ENCODE measurements at regions not wholly inside any gene's neighbourhood (a gene's known extent, or its start where the extent isn't known, plus 50 kb on each side); places are given as distances from the start of the nearest gene placed in this dataset.

- no peak for DNase-seq
These were observed 548.9 kb upstream of the CDH2 start for GRCh38 chr18:28725876-28726275.

- DNase-seq: no peak
These were observed 546.6 kb upstream of the CDH2 start for GRCh38 chr18:28723506-28723905.

GRCh38 chr18:28718696-28719095 is 541.8 kb upstream of the CDH2 start:
- DNase-seq: no peak

GRCh38 chr18:28716338-28716737 is 539.4 kb upstream of the CDH2 start:
- DNase-seq: no peak

- no peak for DNase-seq
These were observed 538.3 kb upstream of the CDH2 start for GRCh38 chr18:28715206-28715605.

GRCh38 chr18:28714498-28714897 is 537.6 kb upstream of the CDH2 start:
- no peak for DNase-seq

DNA sequence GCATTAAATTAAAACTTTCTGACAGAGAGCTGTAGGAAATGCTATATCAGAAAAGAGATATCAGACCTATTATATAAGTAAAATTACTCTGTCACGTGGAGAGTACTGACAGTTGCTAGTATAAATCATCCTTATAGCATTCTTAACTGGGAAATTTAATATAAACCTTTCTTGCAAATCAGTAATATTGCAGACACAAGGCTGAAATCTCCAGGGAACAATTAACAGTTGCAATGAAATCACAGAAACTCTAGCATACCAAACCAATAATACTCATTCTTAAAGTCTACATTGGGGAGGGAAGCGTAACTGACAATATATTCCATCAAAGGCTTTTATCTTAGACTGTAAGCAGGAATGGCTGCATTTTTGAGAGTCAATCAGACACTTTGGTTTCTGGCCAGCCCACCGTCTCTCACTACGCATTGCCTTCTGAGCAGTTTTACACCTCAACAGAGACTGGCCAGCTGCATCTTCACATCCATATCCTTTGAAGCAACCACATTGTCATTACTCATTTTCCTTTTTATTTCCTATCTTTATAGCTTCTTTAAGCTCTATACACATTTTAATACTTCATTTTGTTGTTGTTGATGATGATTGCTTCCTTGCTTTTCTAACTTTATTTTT is 536.0 kb upstream of the CDH2 start:
- DNase-seq: no peak

DNA sequence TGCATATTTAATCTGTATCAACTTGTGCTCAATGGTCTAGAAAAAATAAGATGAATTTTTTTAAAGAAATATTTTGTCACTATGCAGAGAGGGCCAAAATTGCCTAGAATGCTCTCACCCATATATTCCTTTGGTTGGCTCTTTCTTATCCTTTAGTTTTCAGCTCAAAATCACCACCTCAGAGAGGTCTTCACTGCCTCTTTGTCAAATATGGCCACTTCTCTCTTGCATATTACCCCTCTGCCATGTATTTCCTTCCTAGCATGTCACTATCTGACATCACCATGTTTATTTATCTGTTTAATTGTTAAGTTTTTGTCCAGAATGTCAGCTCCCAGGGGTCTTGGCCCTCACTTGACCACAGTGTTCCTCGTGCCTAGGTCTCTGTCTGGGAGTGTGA is 535.2 kb upstream of the CDH2 start:
- no peak for DNase-seq

DNA sequence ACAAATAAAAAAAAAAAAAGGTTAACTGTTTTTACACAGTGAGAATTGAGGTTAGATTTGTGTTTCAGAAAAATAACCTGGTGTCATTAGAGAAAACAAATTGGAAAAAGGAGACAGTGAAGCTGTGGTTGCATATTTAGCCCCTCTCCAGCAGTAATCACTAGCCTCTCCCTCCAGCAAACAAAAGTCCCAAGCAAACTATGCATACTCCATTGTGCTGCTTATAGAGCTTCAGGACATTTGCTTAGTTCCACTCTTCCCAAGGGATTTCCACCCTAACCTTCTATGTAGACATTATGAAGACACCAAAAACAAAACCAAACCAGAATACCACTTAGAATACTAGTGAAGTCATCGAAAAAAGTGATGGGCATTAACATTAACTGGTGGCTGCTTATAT is 534.2 kb upstream of the CDH2 start:
- no peak for DNase-seq

DNA sequence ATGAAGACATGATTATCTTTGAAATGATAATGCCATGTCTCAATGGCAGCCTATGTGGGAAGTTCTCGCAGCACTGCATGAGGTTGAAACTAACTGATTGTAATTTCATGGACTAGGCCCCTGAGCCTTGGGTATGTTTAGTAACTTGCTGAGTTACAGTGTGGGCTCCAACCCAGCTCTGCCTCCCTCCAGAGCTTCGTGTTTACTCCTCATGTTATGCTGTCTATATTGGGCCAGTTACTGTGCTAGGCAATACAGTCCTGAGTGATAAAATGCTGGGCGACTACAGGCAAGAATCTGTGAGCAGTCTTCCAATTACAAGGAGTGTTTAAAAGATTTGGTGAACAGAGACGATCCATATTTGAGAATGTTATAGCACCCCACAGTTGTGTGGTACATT is 530.1 kb upstream of the CDH2 start:
- no peak for DNase-seq

- DNase-seq: no peak
These were observed 529.5 kb upstream of the CDH2 start for GRCh38 chr18:28706397-28706796.

GRCh38 chr18:28705482-28705881 is 528.6 kb upstream of the CDH2 start:
- DNase-seq: no peak

DNA sequence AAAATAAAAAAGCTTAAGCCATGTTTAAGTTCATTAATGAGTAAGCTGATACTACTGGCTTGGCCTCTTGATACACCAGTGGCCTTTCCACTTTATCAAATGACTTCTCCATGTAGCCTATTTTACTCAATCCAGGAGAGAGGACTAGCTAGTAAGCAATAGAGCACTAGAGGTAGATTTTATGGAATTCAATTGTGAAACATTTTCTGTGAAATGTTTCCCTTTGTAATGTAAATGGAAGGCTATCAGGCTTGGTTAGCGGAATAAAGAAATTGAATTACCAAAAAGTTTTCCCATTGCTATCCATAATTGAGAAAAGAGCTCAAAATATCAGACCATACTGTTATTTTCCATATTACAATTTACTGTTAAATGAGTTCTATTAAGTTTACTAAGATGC is 515.4 kb upstream of the CDH2 start:
- DNase-seq: no peak

DNA sequence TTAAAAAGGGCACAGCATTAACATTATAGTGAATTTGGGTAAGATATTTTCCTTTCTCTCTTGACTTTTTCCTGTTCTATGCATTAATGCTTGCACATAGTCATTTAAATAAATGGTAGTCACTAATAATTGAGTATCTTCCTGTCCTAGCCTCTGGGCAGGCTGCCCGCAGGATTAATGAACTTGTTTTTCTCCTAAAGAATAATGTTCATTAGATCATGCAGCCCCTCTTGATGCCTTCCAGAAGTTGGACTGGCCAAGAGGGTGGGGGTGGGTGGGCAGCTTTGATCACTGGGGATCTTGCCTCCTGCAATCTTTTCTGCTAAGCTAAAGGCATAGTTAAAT is 514.5 kb upstream of the CDH2 start:
- no peak for DNase-seq

- no peak for DNase-seq
These were observed 514.0 kb upstream of the CDH2 start for GRCh38 chr18:28690836-28691495.

GRCh38 chr18:28690100-28690499 is 513.2 kb upstream of the CDH2 start:
- no peak for DNase-seq

- DNase-seq: no peak
These were observed 512.7 kb upstream of the CDH2 start for GRCh38 chr18:28689588-28689987.

DNA sequence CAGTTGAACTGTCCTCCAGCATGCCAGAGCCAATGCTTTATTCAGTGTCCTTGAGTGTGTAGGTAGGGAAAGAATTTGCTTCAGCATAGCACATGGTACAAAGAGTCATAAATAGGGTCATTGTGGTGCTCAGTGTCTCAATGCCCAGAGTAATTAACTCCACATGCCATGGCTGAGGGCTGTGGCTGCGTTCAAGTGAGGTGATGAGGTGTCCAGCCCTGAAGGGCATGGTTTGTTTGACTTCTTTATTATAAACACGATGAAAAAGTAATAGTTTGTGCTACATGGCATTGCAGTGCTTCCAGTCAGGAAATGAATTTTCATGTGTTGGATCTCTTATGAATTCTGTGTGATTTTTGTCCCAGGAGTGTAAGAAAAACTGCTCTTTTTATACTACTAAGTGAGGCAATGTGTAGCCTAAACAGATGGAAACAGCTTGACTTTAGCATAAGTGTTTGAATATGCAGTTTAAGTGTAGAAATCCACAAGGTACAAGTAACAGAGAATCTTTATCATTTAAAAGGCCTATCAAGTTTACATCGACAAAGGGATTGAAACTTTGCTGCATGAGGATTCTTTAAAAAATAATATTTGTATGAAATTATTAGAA is 507.9 kb upstream of the CDH2 start:
- no peak for DNase-seq

DNA sequence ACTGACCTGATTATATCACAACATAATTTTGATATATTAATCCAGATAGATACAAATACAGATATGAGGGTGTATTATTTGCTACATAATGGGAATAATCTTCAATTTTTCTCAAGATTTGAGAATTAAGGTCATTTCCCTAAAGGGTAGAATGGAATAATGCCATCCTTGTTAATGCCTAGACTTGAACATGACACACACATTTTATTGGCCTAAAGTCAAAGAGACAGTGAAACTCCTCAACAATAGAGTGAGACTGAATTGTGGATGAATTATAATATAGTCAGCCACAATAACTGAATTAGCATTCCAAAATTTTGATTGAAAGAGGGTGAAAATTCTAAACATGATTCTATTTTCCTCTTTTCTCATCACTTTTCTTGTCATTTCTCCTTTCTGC is 506.0 kb upstream of the CDH2 start:
- no peak for DNase-seq

GRCh38 chr18:28669165-28669564 is 492.2 kb upstream of the CDH2 start:
- no peak for DNase-seq

GRCh38 chr18:28666216-28666615 is 489.3 kb upstream of the CDH2 start:
- DNase-seq: no peak

DNA sequence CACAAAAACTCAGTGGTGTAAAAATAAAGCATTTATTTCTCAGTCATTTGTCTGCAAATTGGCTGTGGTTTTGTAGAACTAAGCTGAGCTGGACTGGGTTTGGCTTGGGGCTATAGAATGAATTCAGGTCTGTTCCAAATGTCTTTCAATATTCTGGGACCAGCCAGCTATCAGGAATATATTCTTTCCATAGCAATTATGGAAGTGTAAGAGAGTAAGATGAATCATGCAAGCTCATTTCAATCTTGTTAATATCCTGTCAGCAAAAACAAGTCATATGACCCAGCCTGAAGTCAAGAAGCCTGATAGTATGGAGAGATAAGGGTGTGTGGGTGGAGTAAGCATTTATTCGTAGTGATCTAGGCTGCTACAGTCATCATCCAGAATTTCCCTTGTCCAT is 481.0 kb upstream of the CDH2 start:
- no peak for DNase-seq

DNA sequence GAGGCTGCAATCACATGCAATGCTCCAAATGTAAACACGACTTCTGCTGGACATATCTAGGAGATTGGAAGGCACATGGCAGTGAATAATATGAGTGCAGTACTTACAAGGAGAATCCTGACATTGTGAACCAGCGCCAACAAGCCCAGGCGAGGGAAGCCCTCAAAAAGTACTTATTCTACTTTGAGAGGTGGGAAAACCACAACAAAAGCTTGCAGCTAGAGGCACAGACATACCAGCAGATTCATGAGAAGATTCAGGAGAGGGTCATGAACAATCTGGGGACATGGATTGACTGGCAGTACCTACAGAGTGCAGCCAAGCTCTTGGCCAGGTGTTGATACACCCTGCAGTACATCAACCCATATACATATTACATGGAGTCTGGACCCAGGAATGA is 475.7 kb upstream of the CDH2 start:
- DNase-seq: no peak

- DNase-seq: no peak
These were observed 474.4 kb upstream of the CDH2 start for GRCh38 chr18:28651298-28651697.

GRCh38 chr18:28650860-28651259 is 473.9 kb upstream of the CDH2 start:
- DNase-seq: no peak

All from NCI-H2107 (cell line).